CD14-positive monocyte (primary cell): ENCODE measurements at regions not wholly inside any gene's neighbourhood (a gene's known extent, or its start where the extent isn't known, plus 50 kb on each side); places are given as distances from the start of the nearest gene placed in this dataset.

Experiments used
- DNase-seq, 3 donors: peaks; one replicate each; pipeline ENCODE4 v3.0.0-alpha.2; 2011 to 2022
- H2AFZ ChIP-seq: 2 replicates; pipeline ENCODE4 v1.6.0; 2012; ENCODE audit warnings: mild to moderate bottlenecking, low read depth, low read length, inconsistent platforms; ENCODE audit not compliant: insufficient read depth, poor library complexity, severe bottlenecking
- H3K27ac ChIP-seq, 2 donors: 1 replicate in 1 of 2; 2 replicates in 1 of 2; pipeline ENCODE4 v1.5.1; 2012 to 2013; ENCODE audit warnings: low read length in 2 of 2, control low read depth in 1 of 2, inconsistent platforms in 1 of 2, low read depth in 1 of 2, mild to moderate bottlenecking in 1 of 2
- H3K27me3 ChIP-seq, 2 donors: one replicate each; pipeline versions ENCODE4 v1.6.0 to v1.6.1; 2011 to 2013; ENCODE audit warnings: low read length in 2 of 2; ENCODE audit not compliant: control insufficient read depth in 2 of 2, insufficient read depth in 2 of 2
- H3K36me3 ChIP-seq, 2 donors: replicated peaks in 1 of 2; 1 replicate in 1 of 2; 2 replicates in 1 of 2; pipeline versions ENCODE4 v1.5.1 to v1.6.1; 2012 to 2013; ENCODE audit warnings: low read length in 2 of 2, control low read depth in 1 of 2, inconsistent platforms in 1 of 2, mild to moderate bottlenecking in 1 of 2; ENCODE audit not compliant: insufficient read depth in 2 of 2, control insufficient read depth in 1 of 2
- H3K4me1 ChIP-seq, 2 donors: 1 replicate in 1 of 2; 2 replicates in 1 of 2; pipeline versions ENCODE4 v1.5.1 to v1.6.1; 2012 to 2013; ENCODE audit warnings: low read length in 2 of 2, control low read depth in 1 of 2, inconsistent platforms in 1 of 2, mild to moderate bottlenecking in 1 of 2, moderate library complexity in 1 of 2; ENCODE audit not compliant: insufficient read depth in 2 of 2, control insufficient read depth in 1 of 2
- H3K4me2 ChIP-seq: replicated peaks from 2 replicates; pipeline ENCODE3; 2012; ENCODE audit warnings: low read length, moderate library complexity, mild to moderate bottlenecking; ENCODE audit not compliant: poor library complexity, severe bottlenecking; ENCODE audit errors: extremely low read depth
- H3K4me3 ChIP-seq, 3 experiments: fragments of 200-600 bp in 1 of 3; sonication (generic) in 1 of 3; replicated peaks in 1 of 3; 1 replicate in 2 of 3; 2 replicates in 1 of 3; pipeline ENCODE4 v1.5.1; 2011 to 2013; ENCODE audit warnings: low read length in 3 of 3, mild to moderate bottlenecking in 3 of 3, control low read depth in 2 of 3, low read depth in 2 of 3, inconsistent platforms in 1 of 3, moderate library complexity in 1 of 3
- H3K79me2 ChIP-seq: 2 replicates; pipeline ENCODE4 v1.6.0; 2012; ENCODE audit warnings: mild to moderate bottlenecking, control low read depth, inconsistent platforms, low read length, moderate library complexity; ENCODE audit not compliant: insufficient read depth
- H3K9ac ChIP-seq: 2 replicates; pipeline ENCODE4 v1.6.0; 2017; ENCODE audit warnings: low read length, mild to moderate bottlenecking; ENCODE audit not compliant: insufficient read depth, poor library complexity, severe bottlenecking
- H3K9me3 ChIP-seq, 2 donors: replicated peaks in 1 of 2; 1 replicate in 1 of 2; 2 replicates in 1 of 2; pipeline versions ENCODE4 v1.5.1 to v1.6.1; 2012 to 2013; ENCODE audit warnings: low read length in 2 of 2, control low read depth in 1 of 2; ENCODE audit not compliant: control insufficient read depth in 1 of 2, insufficient read depth in 1 of 2
- H4K20me1 ChIP-seq: 2 replicates; pipeline ENCODE4 v1.6.0; 2012; ENCODE audit warnings: mild to moderate bottlenecking, low read length, control low read depth, moderate library complexity; ENCODE audit not compliant: insufficient read depth
- H3K27ac Mint-ChIP-seq, 7 donors: one replicate each; pipeline ENCODE4 v1.8.0; 2020; ENCODE audit warnings: mild to moderate bottlenecking in 7 of 7, mixed read lengths in 7 of 7, moderate library complexity in 6 of 7, inconsistent platforms in 2 of 7
- H3K27me3 Mint-ChIP-seq, 3 donors: one replicate each; pipeline ENCODE4 v1.8.0; 2021 to 2022; ENCODE audit warnings: low read depth in 3 of 3, mild to moderate bottlenecking in 3 of 3, mixed read lengths in 3 of 3, moderate library complexity in 3 of 3, inconsistent platforms in 1 of 3
- H3K36me3 Mint-ChIP-seq, 2 donors: one replicate each; pipeline ENCODE4 v1.8.0; 2020; ENCODE audit warnings: mixed read lengths in 2 of 2, inconsistent platforms in 1 of 2, mild to moderate bottlenecking in 1 of 2
- H3K4me1 Mint-ChIP-seq: one replicate; pipeline ENCODE4 v1.8.0; 2020; ENCODE audit warnings: mild to moderate bottlenecking, mixed read lengths
- H3K4me3 Mint-ChIP-seq, 2 donors: one replicate each; pipeline ENCODE4 v1.8.0; 2020; ENCODE audit warnings: mild to moderate bottlenecking in 2 of 2, mixed read lengths in 2 of 2, moderate library complexity in 1 of 2
- H3K9me3 Mint-ChIP-seq, 7 donors: one replicate each; pipeline ENCODE4 v1.8.0; 2020 to 2022; ENCODE audit warnings: mixed read lengths in 7 of 7, mild to moderate bottlenecking in 6 of 7, moderate library complexity in 6 of 7, inconsistent platforms in 2 of 7
- CTCF ChIP-seq: fragments of 200-600 bp; IDR thresholded peaks from one replicate; pipeline ENCODE4 v1.8.0; 2022; ENCODE audit warnings: antibody characterized with exemption, mild to moderate bottlenecking
- WGBS: methylation state at CpG from one replicate; pipeline ENCODE4 v1.1.5; 2013; ENCODE audit warnings: missing lambda C conversion rate; ENCODE audit not compliant: insufficient coverage; 5-methylcytosine and 5-hydroxymethylcytosine counted together
- intact Hi-C, 2 donors: fragments of 100-400 bp; cut with micrococcal nuclease; formaldehyde crosslinking; loops; one replicate each; pipeline versions ENCODE4 v1.15.0 to v1.15.1; 2023

DNA sequence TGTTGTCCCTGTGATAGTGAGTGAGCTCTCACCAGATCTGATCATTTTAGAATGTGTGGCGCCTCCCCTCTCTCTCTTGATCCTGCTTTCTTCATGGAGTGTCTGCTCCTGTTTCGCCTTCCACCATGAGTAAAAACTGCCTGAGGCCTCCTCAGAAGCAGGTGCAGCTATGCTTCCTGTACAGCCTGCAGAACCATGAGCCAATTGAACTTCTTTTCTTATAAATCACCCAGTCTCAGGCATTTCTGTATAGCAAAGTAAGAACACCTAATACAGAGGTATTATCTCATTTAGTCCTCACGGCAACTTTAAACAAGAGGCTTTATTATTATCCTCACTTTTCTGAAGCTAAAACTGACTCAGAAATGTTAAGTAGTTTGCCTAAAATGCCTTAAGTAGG, 81.3 kb upstream of the BTG1 start:
- TF ChIP-seq CTCF, result no peak
- no peak overlapping the region for H3K4me2 ChIP-seq
- Mint-ChIP-seq H3K27ac (no peak overlapping the region), H3K4me1 (peaks cover 30% of the 10 kb centered on the region), H3K36me3 (peaks cover 0 to 3% of the 10 kb centered on the region in 2 donors), H3K4me3 (no peak overlapping the region), H3K9me3 (peaks cover 0 to 3% (median 0%) of the 10 kb centered on the region in 7 donors), H3K27me3 (peaks cover 0 to 4% (median 0%) of the 10 kb centered on the region in 3 donors)
- no peaks in the 10 kb centered on the region for H3K79me2 ChIP-seq
- no peak overlapping the region for H3K4me3 ChIP-seq
- no CpG with 5 or more reads among the region's 3 CpGs for WGBS
- H3K27me3 ChIP-seq, result no peaks in the 10 kb centered on the region
- peaks cover 14 to 23% of the 10 kb centered on the region in 2 donors for H3K4me1 ChIP-seq
- H3K9me3 ChIP-seq, result no peaks in the 10 kb centered on the region
- no peak for DNase-seq
- H4K20me1 ChIP-seq, result no peaks in the 10 kb centered on the region
- H3K9ac ChIP-seq, result no peak overlapping the region
- no peaks in the 10 kb centered on the region for H3K36me3 ChIP-seq
- no peak overlapping the region for H3K27ac ChIP-seq
- intact Hi-C loops, result no loop called here
- peak overlapping the region; percentile 53 for H2AFZ ChIP-seq

GRCh38 chr12:92226071-92226661, 80.5 kb upstream of the BTG1 start:
- peaks cover 25% of the 10 kb centered on the region for H3K4me1 Mint-ChIP-seq
- H3K79me2 ChIP-seq, result no peaks in the 10 kb centered on the region
- WGBS, result no CpG with 5 or more reads among the region's 4 CpGs
- H3K36me3 Mint-ChIP-seq, result peaks cover 0 to 3% of the 10 kb centered on the region in 2 donors
- H3K4me3 ChIP-seq, result no peak overlapping the region
- H3K4me1 ChIP-seq, result peaks cover 10 to 18% of the 10 kb centered on the region in 2 donors
- no peak for DNase-seq
- no peak for TF ChIP-seq CTCF
- no peaks in the 10 kb centered on the region for H3K36me3 ChIP-seq
- H4K20me1 ChIP-seq, result no peaks in the 10 kb centered on the region
- H3K4me3 Mint-ChIP-seq, result no peak overlapping the region
- no peaks in the 10 kb centered on the region for H3K27me3 ChIP-seq
- H3K27me3 Mint-ChIP-seq, result peaks cover 0 to 4% (median 0%) of the 10 kb centered on the region in 3 donors
- no peak overlapping the region for H3K9ac ChIP-seq
- H2AFZ ChIP-seq, result no peak overlapping the region
- intact Hi-C loops, result no loop called here
- H3K9me3 Mint-ChIP-seq, result peaks cover 0 to 3% (median 0%) of the 10 kb centered on the region in 7 donors
- H3K27ac ChIP-seq, result no peak overlapping the region
- H3K4me2 ChIP-seq, result no peak overlapping the region
- no peak overlapping the region for H3K27ac Mint-ChIP-seq
- H3K9me3 ChIP-seq, result no peaks in the 10 kb centered on the region
